GM23248 (cell line): ENCODE measurements at regions not wholly inside any gene's neighbourhood (a gene's known extent, or its start where the extent isn't known, plus 50 kb on each side); places are given as distances from the start of the nearest gene placed in this dataset.
"Not testable (repeated sequence)": the region's sequence is repeated elsewhere in the genome, so short reads cannot be mapped to it uniquely, and the experiment has no call there.

Experiments used
- DNase-seq: peaks from one replicate; pipeline ENCODE4 v3.0.0-alpha.2; 2015
- H2AFZ ChIP-seq: fragments of 200-600 bp; sonication (generic); 2 replicates; pipeline ENCODE4 v1.6.1; 2016; ENCODE audit warnings: antibody characterized with exemption
- H3F3A ChIP-seq: fragments of 200-600 bp; sonication (generic); 2 replicates; pipeline ENCODE4 v1.6.1; 2016; ENCODE audit warnings: mild to moderate bottlenecking, antibody characterized with exemption, mixed run types; ENCODE audit not compliant: insufficient read depth
- H3K27ac ChIP-seq: fragments of 200-600 bp; sonication (generic); 2 replicates; pipeline ENCODE4 v1.5.1; 2016; ENCODE audit warnings: mild to moderate bottlenecking
- H3K27me3 ChIP-seq: fragments of 200-600 bp; sonication (generic); replicated peaks from 2 replicates; pipeline ENCODE4 v1.6.1; 2016; ENCODE audit warnings: mild to moderate bottlenecking; ENCODE audit not compliant: insufficient read depth
- H3K36me3 ChIP-seq: fragments of 200-600 bp; sonication (generic); 2 replicates; pipeline ENCODE4 v1.6.1; 2016; ENCODE audit warnings: low read depth, mild to moderate bottlenecking
- H3K4me1 ChIP-seq: fragments of 200-600 bp; sonication (generic); 2 replicates; pipeline ENCODE4 v1.6.1; 2016; ENCODE audit warnings: mild to moderate bottlenecking; ENCODE audit not compliant: insufficient read depth
- H3K4me2 ChIP-seq: fragments of 200-600 bp; sonication (generic); one replicate; pipeline ENCODE4 v1.6.1; 2016; ENCODE audit warnings: mild to moderate bottlenecking; ENCODE audit not compliant: unreplicated experiment
- H3K4me3 ChIP-seq: fragments of 200-600 bp; sonication (generic); 2 replicates; pipeline ENCODE4 v1.5.1; 2016; ENCODE audit warnings: mild to moderate bottlenecking
- H3K79me2 ChIP-seq: fragments of 200-600 bp; sonication (generic); 2 replicates; pipeline ENCODE4 v1.6.1; 2016; ENCODE audit warnings: mild to moderate bottlenecking; ENCODE audit not compliant: insufficient read depth
- H3K9ac ChIP-seq: fragments of 200-600 bp; sonication (generic); 2 replicates; pipeline ENCODE4 v1.6.1; 2016; ENCODE audit warnings: mild to moderate bottlenecking
- H3K9me2 ChIP-seq: fragments of 200-600 bp; sonication (generic); 2 replicates; pipeline ENCODE4 v1.6.1; 2016; ENCODE audit warnings: mixed run types, mild to moderate bottlenecking, moderate library complexity; ENCODE audit not compliant: insufficient read depth
- H3K9me3 ChIP-seq: fragments of 200-600 bp; sonication (generic); one replicate; pipeline ENCODE4 v1.6.1; 2017; ENCODE audit warnings: low read depth
- H4K20me1 ChIP-seq: fragments of 200-600 bp; sonication (generic); 2 replicates; pipeline ENCODE4 v1.6.0; 2016; ENCODE audit not compliant: insufficient read depth
- EZH2 ChIP-seq: fragments of 200-600 bp; sonication (generic); IDR thresholded peaks from 2 replicates; pipeline ENCODE4 v1.6.1; 2018; ENCODE audit warnings: antibody characterized with exemption, mild to moderate bottlenecking; ENCODE audit not compliant: insufficient read depth, poor library complexity, severe bottlenecking
- EZH2phosphoT487 ChIP-seq: fragments of 200-600 bp; sonication (generic); IDR thresholded peaks from 2 replicates; pipeline ENCODE4 v1.6.1; 2018; ENCODE audit warnings: antibody characterized with exemption, moderate library complexity, mild to moderate bottlenecking, low read depth; ENCODE audit not compliant: insufficient read depth
- WGBS, 2 experiments: methylation state at CpG; one replicate each; pipeline ENCODE4 v1.1.6; 2015 to 2017; ENCODE audit warnings: low lambda C conversion rate in 2 of 2, low coverage in 1 of 2; ENCODE audit errors: missing lambda C conversion rate in 2 of 2; 5-methylcytosine and 5-hydroxymethylcytosine counted together
- in situ Hi-C: fragments of 300-500 bp; cut with MboI; formaldehyde crosslinking; loops from 2 replicates; pipeline ENCODE4 v1.15.0; 2020

GRCh38 chrX:56033495-56034180 is 198.5 kb upstream of the KLF8 start:
- TF ChIP-seq EZH2phosphoT487 (no peak), EZH2 (no peak)
- Histone ChIP-seq H3K79me2 (no peaks in the 10 kb centered on the region), H3K9me2 (no peaks in the 10 kb centered on the region), H3K27me3 (no peaks in the 10 kb centered on the region), H3K4me3 (no peak overlapping the region), H3K4me1 (no peaks in the 10 kb centered on the region), H3F3A (no peaks in the 10 kb centered on the region), H3K27ac (no peak overlapping the region), H4K20me1 (no peaks in the 10 kb centered on the region), H3K9ac (no peak overlapping the region), H3K36me3 (no peaks in the 10 kb centered on the region), H3K4me2 (no peak overlapping the region), H3K9me3 (no peaks in the 10 kb centered on the region), H2AFZ (no peak overlapping the region)
- WGBS, 2 experiments = 3 to 5% methylated on average over 2 of the region's 2 CpGs
- no peak for DNase-seq
- in situ Hi-C loops = no loop called here

GRCh38 chrX:56052673-56053330 is 179.4 kb upstream of the KLF8 start:
- H3F3A ChIP-seq, H3K4me1 ChIP-seq, H3K4me2 ChIP-seq, H2AFZ ChIP-seq, H3K27ac ChIP-seq, H3K27me3 ChIP-seq, H3K79me2 ChIP-seq, H3K4me3 ChIP-seq, H3K9ac ChIP-seq, H3K9me3 ChIP-seq, in situ Hi-C loops, H3K9me2 ChIP-seq, H4K20me1 ChIP-seq, H3K36me3 ChIP-seq, DNase-seq: not testable (repeated sequence)
- 74 to 76% methylated on average over 16 to 20 of the region's 22 CpGs for WGBS, 2 experiments

GRCh38 chrX:56057325-56057724 is 174.8 kb upstream of the KLF8 start:
- TF ChIP-seq EZH2 = no peak
- no peak for TF ChIP-seq EZH2phosphoT487
- Histone ChIP-seq H3F3A (no peaks in the 10 kb centered on the region), H2AFZ (no peak overlapping the region), H4K20me1 (no peaks in the 10 kb centered on the region), H3K79me2 (no peaks in the 10 kb centered on the region), H3K36me3 (no peaks in the 10 kb centered on the region), H3K9ac (no peak overlapping the region), H3K27ac (no peak overlapping the region), H3K9me3 (no peaks in the 10 kb centered on the region), H3K4me1 (no peaks in the 10 kb centered on the region), H3K4me2 (no peak overlapping the region), H3K4me3 (no peak overlapping the region), H3K9me2 (no peaks in the 10 kb centered on the region), H3K27me3 (no peaks in the 10 kb centered on the region)
- in situ Hi-C loops = no loop called here
- no peak for DNase-seq
- WGBS, 2 experiments = 29 to 33% methylated on average over 3 to 4 of the region's 4 CpGs

GRCh38 chrX:56066016-56066415 is 166.1 kb upstream of the KLF8 start:
- H3K4me3 ChIP-seq = no peak overlapping the region
- H2AFZ ChIP-seq = no peak overlapping the region
- H3K9me3 ChIP-seq = no peaks in the 10 kb centered on the region
- no peaks in the 10 kb centered on the region for H3K9me2 ChIP-seq
- H3K4me2 ChIP-seq = no peak overlapping the region
- 0 to 60% methylated on average over 1 of the region's 2 CpGs for WGBS, 2 experiments
- in situ Hi-C loops = no loop called here
- no peaks in the 10 kb centered on the region for H4K20me1 ChIP-seq
- no peak for DNase-seq
- H3K27ac ChIP-seq = no peak overlapping the region
- no peaks in the 10 kb centered on the region for H3K79me2 ChIP-seq
- no peaks in the 10 kb centered on the region for H3F3A ChIP-seq
- H3K4me1 ChIP-seq = no peaks in the 10 kb centered on the region
- H3K36me3 ChIP-seq = no peaks in the 10 kb centered on the region
- no peaks in the 10 kb centered on the region for H3K27me3 ChIP-seq
- TF ChIP-seq EZH2phosphoT487 (no peak), EZH2 (no peak)
- no peak overlapping the region for H3K9ac ChIP-seq
